RWPE1 (cell line): ENCODE measurements at regions not wholly inside any gene's neighbourhood (a gene's known extent, or its start where the extent isn't known, plus 50 kb on each side); places are given as distances from the start of the nearest gene placed in this dataset.

Source experiments
- CTCF ChIA-PET: fragments of 350-600 bp; sonication (Branson Sonifier 250); formaldehyde crosslinking; extraction: SDS; loops from one replicate; lab custom pipeline; 2021; lab: Yijun Ruan, JAX
- POLR2A ChIA-PET: fragments of 400-600 bp; formaldehyde crosslinking; extraction: SDS; loops from one replicate; lab custom pipeline; 2020; ENCODE audit warnings: antibody characterized with exemption; ENCODE audit not compliant: low non-redundant PET; lab: Yijun Ruan, JAX
- DNase-seq: peaks from one replicate; pipeline ENCODE4 v3.0.0; 2012; ENCODE audit warnings: low spot score
- H3K27ac ChIP-seq: fragments of 450-650 bp; 2 replicates; pipeline ENCODE4 v1.5.1; 2017
- CTCF ChIP-seq: fragments of 450-650 bp; conservative IDR thresholded peaks from 2 replicates; pipeline ENCODE4 v1.5.1; 2017; ENCODE audit warnings: low read depth, mild to moderate bottlenecking

DNA sequence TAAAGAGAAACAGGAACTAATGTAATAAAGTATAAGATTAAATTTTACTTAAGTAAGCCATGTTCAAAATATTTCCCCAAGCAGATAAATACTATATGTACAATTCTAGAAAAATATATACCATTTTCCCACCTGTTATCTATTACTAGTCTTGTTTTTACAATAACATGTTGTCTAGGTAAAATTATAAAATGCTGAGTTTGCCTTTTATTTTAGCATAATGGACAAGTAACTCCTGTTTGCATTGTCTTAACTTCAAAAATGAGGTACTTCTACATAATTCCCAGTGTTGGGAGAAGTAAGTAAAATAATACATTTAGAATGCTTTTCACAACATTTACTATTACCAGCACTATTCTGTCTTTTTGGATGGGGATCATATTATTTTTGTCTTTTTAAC, 800.5 kb downstream of the SLITRK6 start:
- no peak overlapping the region for H3K27ac ChIP-seq
- ChIA-PET POLR2A (no interaction called here), CTCF (no interaction called here)
- no peak for DNase-seq
- no peak for TF ChIP-seq CTCF

- DNase-seq: no peak
- H3K27ac ChIP-seq: no peak overlapping the region
- no peak for TF ChIP-seq CTCF
- ChIA-PET CTCF (no interaction called here), POLR2A (no interaction called here)
Observed at GRCh38 chr13:84997858-84998257, 801.4 kb downstream of the SLITRK6 start.

GRCh38 chr13:84994582-84994981, 804.6 kb downstream of the SLITRK6 start:
- POLR2A ChIA-PET: no interaction called here

DNA sequence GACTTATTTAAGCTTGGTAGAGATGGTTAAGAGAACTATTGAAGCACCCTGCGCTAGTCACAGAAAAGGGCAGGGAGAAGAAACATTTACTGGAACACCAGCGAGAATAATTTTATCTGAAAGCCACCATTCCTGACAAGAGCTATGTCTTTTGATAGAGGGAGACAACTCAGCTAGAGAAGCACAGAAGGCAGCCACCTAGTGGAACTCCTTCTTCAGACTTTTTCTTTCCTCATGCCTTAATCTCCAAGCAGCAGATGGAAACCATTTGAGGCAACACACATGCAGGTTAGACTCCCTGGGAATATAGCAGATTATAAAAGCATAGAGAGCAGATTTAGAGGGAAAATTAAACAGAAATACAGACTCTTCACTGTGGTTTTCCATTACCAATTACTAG, 813.4 kb downstream of the SLITRK6 start:
- ChIA-PET POLR2A (no interaction called here), CTCF (no interaction called here)

More at GRCh38 chr13:84994582-84994981, 804.6 kb downstream of the SLITRK6 start:
- TF ChIP-seq CTCF: no peak
- CTCF ChIA-PET: no interaction called here
- H3K27ac ChIP-seq: no peak overlapping the region
- DNase-seq: no peak

DNA sequence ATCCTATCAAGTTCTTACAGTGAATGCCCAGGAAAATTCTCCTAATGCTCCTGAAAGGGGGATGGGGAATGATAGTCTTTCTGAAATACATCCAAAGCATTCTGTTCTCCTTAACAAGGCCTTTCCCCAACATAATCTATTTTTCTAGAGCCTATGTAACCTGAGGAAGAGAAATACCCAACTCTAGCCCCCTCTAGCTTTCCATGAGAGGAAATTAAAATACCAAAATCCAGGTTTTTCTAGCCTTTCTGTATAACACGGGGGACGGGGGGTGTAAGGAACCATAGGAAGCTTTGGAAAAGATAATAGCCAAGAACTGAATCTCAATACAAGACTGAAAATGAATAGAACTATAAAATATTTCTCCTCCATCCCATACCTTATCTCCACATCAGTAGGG, 815.9 kb downstream of the SLITRK6 start:
- H3K27ac ChIP-seq: no peak overlapping the region
- ChIA-PET CTCF (no interaction called here), POLR2A (no interaction called here)
- no peak for DNase-seq
- no peak for TF ChIP-seq CTCF

More for the DNA sequence above, 813.4 kb downstream of the SLITRK6 start:
- H3K27ac ChIP-seq: no peak overlapping the region
- no peak for TF ChIP-seq CTCF
- DNase-seq: no peak

DNA sequence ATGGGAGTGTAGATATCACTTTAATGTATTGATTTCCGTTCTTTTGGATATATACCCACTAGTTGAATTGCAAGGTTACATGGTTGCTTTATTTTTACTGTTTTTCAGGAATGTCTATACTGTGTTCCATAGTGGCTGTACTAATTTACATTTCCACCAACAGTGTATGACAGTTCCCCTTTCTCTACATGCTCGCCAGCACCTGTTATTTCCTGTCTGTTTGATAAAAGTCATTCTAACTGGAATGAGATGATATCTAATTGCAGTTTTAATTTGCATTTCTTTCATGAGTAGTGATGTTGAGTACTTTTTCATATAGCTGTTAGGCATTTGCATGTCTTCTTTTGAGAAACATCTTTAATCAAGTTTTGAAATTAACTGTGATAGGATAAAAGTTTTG, 818.6 kb downstream of the SLITRK6 start:
- DNase-seq: no peak
- ChIA-PET CTCF (no interaction called here), POLR2A (no interaction called here)
- H3K27ac ChIP-seq: no peak overlapping the region
- TF ChIP-seq CTCF: no peak

GRCh38 chr13:84978851-84979250, 820.4 kb downstream of the SLITRK6 start:
- ChIA-PET CTCF (interaction anchor here (0.7 kb wide), 1 partner anchor 616 kb away, joined by 5 read pairs; no protein-coding TSS in a partner anchor), POLR2A (no interaction called here)
- DNase-seq: no peak
- TF ChIP-seq CTCF: no peak
- no peak overlapping the region for H3K27ac ChIP-seq
